Uterus (tissue), 2 donors: ENCODE measurements at regions not wholly inside any gene's neighbourhood (a gene's known extent, or its start where the extent isn't known, plus 50 kb on each side); places are given as distances from the start of the nearest gene placed in this dataset.

Experiments
- POLR2A ChIP-seq, 2 donors: fragments of 450-650 bp; IDR thresholded peaks; one replicate each; pipeline ENCODE4 v1.6.1; 2016; ENCODE audit warnings: antibody characterized with exemption in 2 of 2, mild to moderate bottlenecking in 1 of 2, moderate library complexity in 1 of 2
- TF ChIP-seq, protein P1 (sequence below), 4 experiments: fragments of 200-600 bp in 2 of 4; fragments of 450-650 bp in 2 of 4; sonication (generic) in 2 of 4; IDR thresholded peaks; one replicate each; pipeline ENCODE4 v1.5.1; 2016 to 2019; ENCODE audit warnings: antibody characterized with exemption in 4 of 4, mild to moderate bottlenecking in 2 of 4, moderate library complexity in 1 of 4

DNA sequence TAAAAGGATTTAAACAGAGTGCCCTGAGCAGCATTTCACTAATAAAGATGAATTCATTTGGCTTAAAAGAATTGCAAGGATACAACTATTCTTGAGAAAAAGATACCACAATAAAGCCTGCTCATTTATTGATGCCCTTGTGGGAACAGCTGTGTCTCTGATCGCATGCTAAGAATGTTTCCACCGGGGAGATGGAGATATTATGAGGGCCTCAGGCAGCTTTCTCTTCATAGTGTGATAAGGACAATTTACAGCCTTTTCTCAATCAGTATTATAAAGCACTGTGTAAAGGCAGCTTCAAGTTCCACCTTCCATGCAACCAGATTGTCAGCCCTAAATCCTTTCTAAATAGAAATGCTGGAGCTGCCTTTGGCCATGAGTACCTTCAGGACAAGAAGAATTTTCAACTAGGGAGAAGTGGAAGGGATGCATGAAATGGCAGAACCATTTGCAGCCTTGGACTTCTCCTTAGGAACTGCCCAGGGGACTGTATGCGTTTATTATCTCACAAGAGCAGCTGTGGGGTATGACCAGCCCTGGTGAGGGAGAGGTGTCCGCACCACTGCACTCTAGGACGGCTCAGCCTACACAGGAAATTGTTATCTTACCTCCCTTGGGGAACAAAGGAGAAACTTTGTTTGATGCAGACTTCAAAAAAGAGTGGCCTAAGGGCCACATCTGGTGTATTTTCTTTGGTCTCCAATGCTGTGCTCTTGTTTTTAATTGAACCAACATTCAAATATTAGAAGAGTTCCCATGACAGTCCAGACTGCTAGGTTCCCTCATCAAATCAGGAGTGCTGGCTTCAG is 116.9 kb upstream of the PCGF5 start:
- TF ChIP-seq, protein P1, sequence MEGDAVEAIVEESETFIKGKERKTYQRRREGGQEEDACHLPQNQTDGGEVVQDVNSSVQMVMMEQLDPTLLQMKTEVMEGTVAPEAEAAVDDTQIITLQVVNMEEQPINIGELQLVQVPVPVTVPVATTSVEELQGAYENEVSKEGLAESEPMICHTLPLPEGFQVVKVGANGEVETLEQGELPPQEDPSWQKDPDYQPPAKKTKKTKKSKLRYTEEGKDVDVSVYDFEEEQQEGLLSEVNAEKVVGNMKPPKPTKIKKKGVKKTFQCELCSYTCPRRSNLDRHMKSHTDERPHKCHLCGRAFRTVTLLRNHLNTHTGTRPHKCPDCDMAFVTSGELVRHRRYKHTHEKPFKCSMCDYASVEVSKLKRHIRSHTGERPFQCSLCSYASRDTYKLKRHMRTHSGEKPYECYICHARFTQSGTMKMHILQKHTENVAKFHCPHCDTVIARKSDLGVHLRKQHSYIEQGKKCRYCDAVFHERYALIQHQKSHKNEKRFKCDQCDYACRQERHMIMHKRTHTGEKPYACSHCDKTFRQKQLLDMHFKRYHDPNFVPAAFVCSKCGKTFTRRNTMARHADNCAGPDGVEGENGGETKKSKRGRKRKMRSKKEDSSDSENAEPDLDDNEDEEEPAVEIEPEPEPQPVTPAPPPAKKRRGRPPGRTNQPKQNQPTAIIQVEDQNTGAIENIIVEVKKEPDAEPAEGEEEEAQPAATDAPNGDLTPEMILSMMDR (IDR thresholded peaks at IDR 0.05) = no peak
- TF ChIP-seq POLR2A (IDR thresholded peaks at IDR 0.05) = no peak
